ENCODE measurements at regions not wholly inside any gene's neighbourhood (a gene's known extent, or its start where the extent isn't known, plus 50 kb on each side); places are given as distances from the start of the nearest gene placed in this dataset.
"Not testable (repeated sequence)": the region's sequence is repeated elsewhere in the genome, so short reads cannot be mapped to it uniquely, and the experiment has no call there.

DNA sequence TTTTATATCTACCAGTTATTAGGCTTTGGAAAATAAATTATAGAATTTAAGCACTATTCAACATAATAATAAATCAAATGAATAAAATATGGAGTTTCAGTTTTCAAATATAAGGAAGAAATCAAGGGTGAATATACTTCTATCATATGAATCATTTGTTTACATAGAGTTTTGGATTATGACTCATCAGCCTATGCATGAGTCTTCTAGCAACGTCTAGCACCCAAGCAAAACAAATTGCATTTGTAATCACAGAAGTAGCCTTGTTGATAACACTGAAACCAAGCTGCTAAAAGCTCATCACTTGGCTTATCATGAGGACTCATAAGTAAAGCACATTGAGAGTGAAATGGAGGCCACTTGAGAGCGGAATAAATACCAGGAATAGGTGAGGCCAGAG lies 434.6 kb downstream of the PCDH11X start:
- Histone ChIP-seq H3K9me3 (no peaks in the 10 kb centered on the region), H3K27ac (no peak overlapping the region), H3K36me3 (no peaks in the 10 kb centered on the region), H3K4me3 (no peak overlapping the region), H3K4me1 (no peaks in the 10 kb centered on the region), H3K27me3 (no peaks in the 10 kb centered on the region)
- no peak for DNase-seq
- intact Hi-C loops (cut with DNase I; ENCODE audit: low total_unique reads): no loop called here
- TF ChIP-seq, protein P1, sequence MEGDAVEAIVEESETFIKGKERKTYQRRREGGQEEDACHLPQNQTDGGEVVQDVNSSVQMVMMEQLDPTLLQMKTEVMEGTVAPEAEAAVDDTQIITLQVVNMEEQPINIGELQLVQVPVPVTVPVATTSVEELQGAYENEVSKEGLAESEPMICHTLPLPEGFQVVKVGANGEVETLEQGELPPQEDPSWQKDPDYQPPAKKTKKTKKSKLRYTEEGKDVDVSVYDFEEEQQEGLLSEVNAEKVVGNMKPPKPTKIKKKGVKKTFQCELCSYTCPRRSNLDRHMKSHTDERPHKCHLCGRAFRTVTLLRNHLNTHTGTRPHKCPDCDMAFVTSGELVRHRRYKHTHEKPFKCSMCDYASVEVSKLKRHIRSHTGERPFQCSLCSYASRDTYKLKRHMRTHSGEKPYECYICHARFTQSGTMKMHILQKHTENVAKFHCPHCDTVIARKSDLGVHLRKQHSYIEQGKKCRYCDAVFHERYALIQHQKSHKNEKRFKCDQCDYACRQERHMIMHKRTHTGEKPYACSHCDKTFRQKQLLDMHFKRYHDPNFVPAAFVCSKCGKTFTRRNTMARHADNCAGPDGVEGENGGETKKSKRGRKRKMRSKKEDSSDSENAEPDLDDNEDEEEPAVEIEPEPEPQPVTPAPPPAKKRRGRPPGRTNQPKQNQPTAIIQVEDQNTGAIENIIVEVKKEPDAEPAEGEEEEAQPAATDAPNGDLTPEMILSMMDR (IDR thresholded peaks at IDR 0.05): no peak

DNA sequence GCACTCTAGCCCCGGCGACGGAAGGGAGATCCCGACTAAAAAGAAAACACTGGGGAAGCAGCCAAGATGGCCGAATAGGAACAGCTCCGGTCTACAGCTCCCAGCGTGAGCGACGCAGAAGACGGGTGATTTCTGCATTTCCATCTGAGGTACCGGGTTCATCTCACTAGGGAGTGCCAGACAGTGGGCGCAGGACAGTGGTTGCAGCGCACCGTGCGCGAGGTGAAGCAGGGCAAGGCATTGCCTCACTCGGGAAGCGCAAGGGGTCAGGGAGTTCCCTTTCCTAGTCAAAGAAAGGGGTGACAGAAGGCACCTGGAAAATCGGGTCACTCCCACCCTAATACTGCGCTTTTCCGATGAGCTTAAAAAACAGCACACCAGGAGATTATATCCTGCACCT lies 435.8 kb downstream of the PCDH11X start:
- H3K27me3 ChIP-seq; H3K9me3 ChIP-seq; H3K27ac ChIP-seq; H3K36me3 ChIP-seq; H3K4me1 ChIP-seq; DNase-seq; intact Hi-C loops (cut with DNase I; ENCODE audit: low total_unique reads); H3K4me3 ChIP-seq: not testable (repeated sequence)

DNA sequence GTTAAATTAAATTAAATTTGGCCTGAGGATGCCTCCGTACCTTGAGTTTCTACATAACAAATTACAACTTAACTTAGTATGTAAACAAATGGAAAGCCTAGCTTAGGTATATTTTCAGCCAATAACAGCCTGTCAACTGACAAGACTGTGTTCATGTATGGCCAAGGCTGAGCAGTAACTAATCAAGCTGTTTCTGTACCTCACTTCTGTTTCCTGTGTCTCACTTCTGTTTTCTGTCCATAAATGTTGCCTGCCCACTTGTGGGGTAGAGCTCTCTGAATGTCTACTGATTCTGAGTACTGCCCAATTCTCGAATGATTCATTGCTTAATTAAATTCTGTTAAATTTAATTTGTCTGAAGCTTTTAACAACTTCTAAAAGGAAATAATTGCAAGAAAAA lies 445.2 kb downstream of the PCDH11X start:
- intact Hi-C loops (cut with DNase I; ENCODE audit: low total_unique reads): no loop called here
- no peaks in the 10 kb centered on the region for H3K9me3 ChIP-seq
- no peaks in the 10 kb centered on the region for H3K27me3 ChIP-seq
- no peaks in the 10 kb centered on the region for H3K36me3 ChIP-seq
- no peak for DNase-seq
- H3K27ac ChIP-seq: no peak overlapping the region
- H3K4me1 ChIP-seq: no peaks in the 10 kb centered on the region
- TF ChIP-seq, protein P1 (IDR thresholded peaks at IDR 0.05): no peak
- no peak overlapping the region for H3K4me3 ChIP-seq

DNA sequence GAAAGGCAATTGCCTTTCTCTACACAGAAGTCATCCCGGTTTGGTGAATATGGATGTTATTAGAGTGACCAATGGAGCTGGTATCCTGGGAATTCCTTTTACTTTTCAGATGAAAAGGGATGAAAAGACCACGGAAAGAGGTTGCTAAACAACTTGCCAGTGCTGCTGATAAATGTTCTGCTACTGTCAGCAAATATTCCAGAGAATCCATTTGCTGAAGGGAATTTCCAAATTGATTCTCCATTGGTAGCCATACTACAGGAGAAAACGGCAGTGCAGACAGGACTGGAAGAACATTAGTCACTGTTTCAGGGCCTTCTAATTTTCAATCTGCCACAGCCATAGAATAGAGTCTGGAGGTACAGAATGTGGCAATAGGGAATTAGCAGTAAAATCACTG lies 451.5 kb downstream of the PCDH11X start:
- Histone ChIP-seq H3K9me3 (no peaks in the 10 kb centered on the region), H3K27ac (no peak overlapping the region), H3K4me3 (no peak overlapping the region), H3K4me1 (no peaks in the 10 kb centered on the region), H3K36me3 (no peaks in the 10 kb centered on the region), H3K27me3 (no peaks in the 10 kb centered on the region)
- no peak for DNase-seq
- intact Hi-C loops (cut with DNase I; ENCODE audit: low total_unique reads): no loop called here
- TF ChIP-seq, protein P1 (IDR thresholded peaks at IDR 0.05): no peak

DNA sequence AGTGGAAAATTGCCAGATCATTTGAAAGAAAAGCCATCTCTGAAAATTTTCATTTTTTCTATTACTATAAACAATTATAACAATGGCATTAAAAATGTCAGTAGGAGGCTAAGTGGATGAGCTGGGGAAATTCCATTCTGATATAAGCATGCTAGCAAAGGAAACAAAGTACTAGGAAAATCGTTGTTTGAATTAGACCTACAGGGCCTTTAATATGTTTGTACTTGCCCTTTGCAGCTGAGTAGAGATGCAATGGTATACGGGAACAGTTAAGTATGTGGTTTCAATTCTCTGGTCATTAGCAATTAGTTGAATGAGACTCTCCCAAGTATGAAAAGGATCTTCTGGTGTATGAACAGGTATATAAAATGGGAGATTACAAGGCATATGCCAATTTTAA lies 452.2 kb downstream of the PCDH11X start:
- H3K27ac ChIP-seq: no peak overlapping the region
- no peaks in the 10 kb centered on the region for H3K36me3 ChIP-seq
- H3K9me3 ChIP-seq: no peaks in the 10 kb centered on the region
- no peak for DNase-seq
- no peaks in the 10 kb centered on the region for H3K4me1 ChIP-seq
- intact Hi-C loops (cut with DNase I; ENCODE audit: low total_unique reads): no loop called here
- TF ChIP-seq, protein P1 (IDR thresholded peaks at IDR 0.05): no peak
- H3K27me3 ChIP-seq: no peaks in the 10 kb centered on the region
- no peak overlapping the region for H3K4me3 ChIP-seq

DNA sequence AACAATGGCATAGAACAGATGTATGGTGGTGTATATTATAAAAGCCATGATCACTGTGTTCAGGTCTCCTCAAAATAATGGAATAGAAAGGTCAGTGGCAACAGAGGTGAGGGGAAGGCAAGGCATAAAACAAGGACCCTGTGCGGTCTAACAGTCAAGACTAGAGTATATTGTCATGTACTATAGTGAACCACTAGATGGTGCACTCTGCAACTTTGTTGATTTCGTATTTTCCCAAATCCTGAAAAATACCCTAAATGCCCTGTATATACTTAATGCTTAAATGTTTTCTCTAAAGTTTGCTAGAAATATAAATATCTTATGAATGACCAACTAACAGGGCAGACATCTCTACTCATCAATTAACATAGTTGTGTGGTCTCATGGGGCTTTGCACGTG lies 453.0 kb downstream of the PCDH11X start:
- Histone ChIP-seq H3K9me3 (no peaks in the 10 kb centered on the region), H3K27ac (no peak overlapping the region), H3K4me3 (no peak overlapping the region), H3K4me1 (no peaks in the 10 kb centered on the region), H3K27me3 (no peaks in the 10 kb centered on the region), H3K36me3 (no peaks in the 10 kb centered on the region)
- intact Hi-C loops (cut with DNase I; ENCODE audit: low total_unique reads): no loop called here
- TF ChIP-seq, protein P1 (IDR thresholded peaks at IDR 0.05): peak; percentile 23 to 29
- no peak for DNase-seq
